ENCODE measurements at regions not wholly inside any gene's neighbourhood (a gene's known extent, or its start where the extent isn't known, plus 50 kb on each side); places are given as distances from the start of the nearest gene placed in this dataset.
A peak's percentile ranks its signal among the peaks of the same experiment; 100 is the strongest.

GRCh38 chr16:52855463-52855862 lies 197.2 kb downstream of the CHD9NB start:
- Histone ChIP-seq H3K18ac (ENCODE audit: low read length) (no peak overlapping the region), H2AFZ (ENCODE audit: low read length) (no peak overlapping the region), H3K27me3 (ENCODE audit: control insufficient read depth in 3 of 3, insufficient read depth in 3 of 3, low read depth in 1 of 3, low read length in 3 of 3) (no peaks in the 10 kb centered on the region), H3K4me3 (ENCODE audit: low read length in 2 of 2) (no peak overlapping the region), H3K14ac (ENCODE audit: low read length) (no peak overlapping the region), H3K9ac (ENCODE audit: low read depth, low read length, poor library complexity) (no peak overlapping the region), H4K91ac (ENCODE audit: low read depth, low read length, poor library complexity) (no peak overlapping the region), H3K23ac (ENCODE audit: low read depth, low read length, poor library complexity) (no peak overlapping the region), H2AK5ac (ENCODE audit: low read depth, low read length) (no peak overlapping the region), H2BK120ac (ENCODE audit: low read depth, low read length) (no peak overlapping the region), H3K79me1 (ENCODE audit: low read depth, low read length) (no peaks in the 10 kb centered on the region), H3K4me1 (ENCODE audit: control insufficient read depth in 2 of 2, insufficient read depth in 1 of 2, low read depth in 1 of 2, low read length in 2 of 2) (peaks cover 0 to 2% of the 10 kb centered on the region in 2 donors), H4K8ac (ENCODE audit: low read depth, low read length) (no peak overlapping the region), H3K36me3 (replicated peaks in 1 of 2; ENCODE audit: control insufficient read depth in 2 of 2, insufficient read depth in 2 of 2, low read length in 2 of 2) (no peaks in the 10 kb centered on the region), H2BK15ac (ENCODE audit: low read length) (no peak overlapping the region), H3K27ac (replicated peaks; ENCODE audit: low read length) (no peak overlapping the region), H3K4me2 (ENCODE audit: insufficient read depth, low read length, poor library complexity, severe bottlenecking) (no peak overlapping the region), H3K4ac (ENCODE audit: low read length) (no peak overlapping the region), H2BK12ac (ENCODE audit: low read length) (no peak overlapping the region), H3K9me3 (replicated peaks in 1 of 2; ENCODE audit: control insufficient read depth in 2 of 2, insufficient read depth in 1 of 2, low read depth in 1 of 2, low read length in 2 of 2) (peaks cover 13 to 24% of the 10 kb centered on the region in 2 donors), H2BK5ac (ENCODE audit: low read length) (no peak overlapping the region)
- DNase-seq (ENCODE audit: low spot score) = no peak

GRCh38 chr16:52852978-52853377 lies 199.7 kb downstream of the CHD9NB start:
- no peak overlapping the region for H2BK5ac ChIP-seq (ENCODE audit: low read length)
- DNase-seq (ENCODE audit: low spot score) = no peak
- no CpG with 5 or more reads among the region's 5 CpGs for WGBS, 2 donors (ENCODE audit: extremely low coverage in 2 of 2, insufficient read length in 2 of 2, insufficient replicate concordance in 1 of 2)

GRCh38 chr16:52851211-52851740 lies 201.4 kb downstream of the CHD9NB start:
- Histone ChIP-seq H3K79me1 (ENCODE audit: low read depth, low read length) (no peaks in the 10 kb centered on the region), H2BK120ac (ENCODE audit: low read depth, low read length) (no peak overlapping the region), H2AFZ (ENCODE audit: low read length) (no peak overlapping the region), H3K18ac (ENCODE audit: low read length) (no peak overlapping the region), H3K36me3 (replicated peaks in 1 of 2; ENCODE audit: control insufficient read depth in 2 of 2, insufficient read depth in 2 of 2, low read length in 2 of 2) (no peaks in the 10 kb centered on the region), H3K27ac (replicated peaks; ENCODE audit: low read length) (no peak overlapping the region), H2BK15ac (ENCODE audit: low read length) (no peak overlapping the region), H2AK5ac (ENCODE audit: low read depth, low read length) (no peak overlapping the region), H3K4me1 (ENCODE audit: control insufficient read depth in 2 of 2, insufficient read depth in 1 of 2, low read depth in 1 of 2, low read length in 2 of 2) (no peaks in the 10 kb centered on the region), H3K4me3 (ENCODE audit: low read length in 2 of 2) (no peak overlapping the region), H4K91ac (ENCODE audit: low read depth, low read length, poor library complexity) (no peak overlapping the region), H3K4me2 (ENCODE audit: insufficient read depth, low read length, poor library complexity, severe bottlenecking) (no peak overlapping the region), H3K4ac (ENCODE audit: low read length) (no peak overlapping the region), H3K23ac (ENCODE audit: low read depth, low read length, poor library complexity) (no peak overlapping the region), H4K8ac (ENCODE audit: low read depth, low read length) (no peak overlapping the region), H2BK12ac (ENCODE audit: low read length) (no peak overlapping the region), H3K9ac (ENCODE audit: low read depth, low read length, poor library complexity) (no peak overlapping the region), H3K27me3 (ENCODE audit: control insufficient read depth in 3 of 3, insufficient read depth in 3 of 3, low read depth in 1 of 3, low read length in 3 of 3) (no peaks in the 10 kb centered on the region), H3K9me3 (replicated peaks in 1 of 2; ENCODE audit: control insufficient read depth in 2 of 2, insufficient read depth in 1 of 2, low read depth in 1 of 2, low read length in 2 of 2) (peaks cover 15 to 29% of the 10 kb centered on the region in 2 donors), H3K14ac (ENCODE audit: low read length) (no peak overlapping the region), H2BK5ac (ENCODE audit: low read length) (no peak overlapping the region)
- no CpG with 5 or more reads among the region's 1 CpG for WGBS, 2 donors (ENCODE audit: extremely low coverage in 2 of 2, insufficient read length in 2 of 2, insufficient replicate concordance in 1 of 2)
- no peak for DNase-seq (ENCODE audit: low spot score)

More at GRCh38 chr16:52852978-52853377, 199.7 kb downstream of the CHD9NB start:
- H3K27me3 ChIP-seq (ENCODE audit: control insufficient read depth in 3 of 3, insufficient read depth in 3 of 3, low read depth in 1 of 3, low read length in 3 of 3) = no peaks in the 10 kb centered on the region
- H2AFZ ChIP-seq (ENCODE audit: low read length) = no peak overlapping the region
- H3K27ac ChIP-seq (replicated peaks; ENCODE audit: low read length) = no peak overlapping the region
- no peak overlapping the region for H4K91ac ChIP-seq (ENCODE audit: low read depth, low read length, poor library complexity)
- H3K4me3 ChIP-seq (ENCODE audit: low read length in 2 of 2) = no peak overlapping the region
- H3K9ac ChIP-seq (ENCODE audit: low read depth, low read length, poor library complexity) = no peak overlapping the region
- H3K79me1 ChIP-seq (ENCODE audit: low read depth, low read length) = no peaks in the 10 kb centered on the region
- H2BK120ac ChIP-seq (ENCODE audit: low read depth, low read length) = no peak overlapping the region
- no peaks in the 10 kb centered on the region for H3K4me1 ChIP-seq (ENCODE audit: control insufficient read depth in 2 of 2, insufficient read depth in 1 of 2, low read depth in 1 of 2, low read length in 2 of 2)
- H3K4me2 ChIP-seq (ENCODE audit: insufficient read depth, low read length, poor library complexity, severe bottlenecking) = no peak overlapping the region
- no peak overlapping the region for H2AK5ac ChIP-seq (ENCODE audit: low read depth, low read length)
- no peak overlapping the region for H4K8ac ChIP-seq (ENCODE audit: low read depth, low read length)
- peaks cover 15 to 29% of the 10 kb centered on the region in 2 donors for H3K9me3 ChIP-seq (replicated peaks in 1 of 2; ENCODE audit: control insufficient read depth in 2 of 2, insufficient read depth in 1 of 2, low read depth in 1 of 2, low read length in 2 of 2)
- no peaks in the 10 kb centered on the region for H3K36me3 ChIP-seq (replicated peaks in 1 of 2; ENCODE audit: control insufficient read depth in 2 of 2, insufficient read depth in 2 of 2, low read length in 2 of 2)
- no peak overlapping the region for H2BK12ac ChIP-seq (ENCODE audit: low read length)
- peak overlapping the region; percentile 31 for H2BK15ac ChIP-seq (ENCODE audit: low read length)
- H3K23ac ChIP-seq (ENCODE audit: low read depth, low read length, poor library complexity) = no peak overlapping the region
- peak overlapping the region; percentile 71 for H3K18ac ChIP-seq (ENCODE audit: low read length)
- H3K14ac ChIP-seq (ENCODE audit: low read length) = peak overlapping the region; percentile 51
- H3K4ac ChIP-seq (ENCODE audit: low read length) = no peak overlapping the region

- no peak overlapping the region for H3K27ac ChIP-seq (replicated peaks; ENCODE audit: low read length)
- H2AK5ac ChIP-seq (ENCODE audit: low read depth, low read length) = no peak overlapping the region
- H3K4me2 ChIP-seq (ENCODE audit: insufficient read depth, low read length, poor library complexity, severe bottlenecking) = no peak overlapping the region
- no peak overlapping the region for H3K4ac ChIP-seq (ENCODE audit: low read length)
- H4K91ac ChIP-seq (ENCODE audit: low read depth, low read length, poor library complexity) = no peak overlapping the region
- no peak overlapping the region for H2BK12ac ChIP-seq (ENCODE audit: low read length)
- H3K9me3 ChIP-seq (replicated peaks in 1 of 2; ENCODE audit: control insufficient read depth in 2 of 2, insufficient read depth in 1 of 2, low read depth in 1 of 2, low read length in 2 of 2) = no peaks in the 10 kb centered on the region
- H3K36me3 ChIP-seq (replicated peaks in 1 of 2; ENCODE audit: control insufficient read depth in 2 of 2, insufficient read depth in 2 of 2, low read length in 2 of 2) = no peaks in the 10 kb centered on the region
- no peak overlapping the region for H2BK15ac ChIP-seq (ENCODE audit: low read length)
- DNase-seq (ENCODE audit: low spot score) = no peak
- H2BK5ac ChIP-seq (ENCODE audit: low read length) = no peak overlapping the region
- H2BK120ac ChIP-seq (ENCODE audit: low read depth, low read length) = no peak overlapping the region
- H3K4me3 ChIP-seq (ENCODE audit: low read length in 2 of 2) = no peak overlapping the region
- H3K18ac ChIP-seq (ENCODE audit: low read length) = no peak overlapping the region
- H3K23ac ChIP-seq (ENCODE audit: low read depth, low read length, poor library complexity) = no peak overlapping the region
- no peaks in the 10 kb centered on the region for H3K27me3 ChIP-seq (ENCODE audit: control insufficient read depth in 3 of 3, insufficient read depth in 3 of 3, low read depth in 1 of 3, low read length in 3 of 3)
- H3K9ac ChIP-seq (ENCODE audit: low read depth, low read length, poor library complexity) = no peak overlapping the region
- H2AFZ ChIP-seq (ENCODE audit: low read length) = no peak overlapping the region
- no peak overlapping the region for H4K8ac ChIP-seq (ENCODE audit: low read depth, low read length)
- no peaks in the 10 kb centered on the region for H3K79me1 ChIP-seq (ENCODE audit: low read depth, low read length)
- no peak overlapping the region for H3K14ac ChIP-seq (ENCODE audit: low read length)
- no peaks in the 10 kb centered on the region for H3K4me1 ChIP-seq (ENCODE audit: control insufficient read depth in 2 of 2, insufficient read depth in 1 of 2, low read depth in 1 of 2, low read length in 2 of 2)
These were observed 209.3 kb downstream of the CHD9NB start for GRCh38 chr16:52843381-52843780.

Measured in neuronal stem cell (in vitro differentiated cells).